ENCODE measurements at regions not wholly inside any gene's neighbourhood (a gene's known extent, or its start where the extent isn't known, plus 50 kb on each side); places are given as distances from the start of the nearest gene placed in this dataset.
"Not testable (repeated sequence)": the region's sequence is repeated elsewhere in the genome, so short reads cannot be mapped to it uniquely, and the experiment has no call there.

GRCh38 chr5:7244208-7244607 lies 151.7 kb upstream of the ADCY2 start:
- H3K4me3 ChIP-seq (ENCODE audit: low read length), result no peak overlapping the region
- no peak for DNase-seq (ENCODE audit: low read depth, low spot score)

GRCh38 chr5:7245121-7245651 lies 150.8 kb upstream of the ADCY2 start:
- DNase-seq (ENCODE audit: low read depth, low spot score), result no peak
- no peak overlapping the region for H3K4me3 ChIP-seq (ENCODE audit: low read length)

GRCh38 chr5:7246287-7246686 lies 149.7 kb upstream of the ADCY2 start:
- DNase-seq (ENCODE audit: low read depth, low spot score), result no peak
- H3K4me3 ChIP-seq (ENCODE audit: low read length), result no peak overlapping the region

DNA sequence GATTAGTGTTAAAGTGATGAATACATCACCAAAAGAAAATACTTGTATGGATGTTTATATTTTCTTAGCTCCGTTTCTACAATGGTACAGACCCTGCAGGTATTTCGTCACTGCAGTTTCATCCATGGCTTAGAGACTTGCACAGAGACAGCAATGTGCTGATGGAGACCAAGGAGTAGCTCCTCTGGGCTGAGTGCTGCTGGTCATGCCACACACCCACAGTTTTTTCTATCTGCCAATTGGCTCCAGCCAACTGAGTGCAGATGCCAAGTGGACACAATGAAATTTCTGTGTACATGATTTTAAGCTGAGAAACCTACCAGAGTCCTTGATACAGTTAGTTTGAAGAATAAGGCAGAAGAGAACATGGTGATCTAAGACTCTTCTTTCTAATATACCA lies 145.9 kb upstream of the ADCY2 start:
- DNase-seq (ENCODE audit: low read depth, low spot score), result no peak
- H3K4me3 ChIP-seq (ENCODE audit: low read length), result no peak overlapping the region

- H3K4me3 ChIP-seq (ENCODE audit: low read length), result no peak overlapping the region
Observed at GRCh38 chr5:7250611-7251010, 145.3 kb upstream of the ADCY2 start.

GRCh38 chr5:7251132-7251531 lies 144.8 kb upstream of the ADCY2 start:
- H3K4me3 ChIP-seq (ENCODE audit: low read length), result no peak overlapping the region
- no peak for DNase-seq (ENCODE audit: low read depth, low spot score)

More at GRCh38 chr5:7250611-7251010, 145.3 kb upstream of the ADCY2 start:
- no peak for DNase-seq (ENCODE audit: low read depth, low spot score)

- peak; percentile 26 for DNase-seq (ENCODE audit: low read depth, low spot score)
- no peak overlapping the region for H3K4me3 ChIP-seq (ENCODE audit: low read length)
Observed at GRCh38 chr5:7261049-7261448, 134.9 kb upstream of the ADCY2 start.

DNA sequence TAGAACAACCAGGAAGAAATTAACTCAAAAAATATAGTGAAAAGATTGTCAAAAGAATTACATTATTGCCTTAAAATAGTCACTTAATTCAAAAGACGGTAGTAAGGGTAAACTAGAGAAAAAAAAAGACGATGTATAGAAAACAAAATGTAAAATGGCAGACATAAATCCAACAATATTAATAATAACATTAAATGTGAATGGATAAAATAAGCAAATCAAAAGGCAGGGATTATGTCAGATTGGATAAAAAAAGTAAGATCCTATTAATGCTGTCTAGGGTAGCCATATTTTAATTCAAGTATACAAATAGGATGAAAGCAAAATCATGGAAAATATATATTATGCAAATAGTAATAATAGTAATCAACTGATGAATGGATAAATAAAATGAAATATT lies 134.0 kb upstream of the ADCY2 start:
- no peak overlapping the region for H3K4me3 ChIP-seq (ENCODE audit: low read length)
- DNase-seq (ENCODE audit: low read depth, low spot score), result no peak

DNA sequence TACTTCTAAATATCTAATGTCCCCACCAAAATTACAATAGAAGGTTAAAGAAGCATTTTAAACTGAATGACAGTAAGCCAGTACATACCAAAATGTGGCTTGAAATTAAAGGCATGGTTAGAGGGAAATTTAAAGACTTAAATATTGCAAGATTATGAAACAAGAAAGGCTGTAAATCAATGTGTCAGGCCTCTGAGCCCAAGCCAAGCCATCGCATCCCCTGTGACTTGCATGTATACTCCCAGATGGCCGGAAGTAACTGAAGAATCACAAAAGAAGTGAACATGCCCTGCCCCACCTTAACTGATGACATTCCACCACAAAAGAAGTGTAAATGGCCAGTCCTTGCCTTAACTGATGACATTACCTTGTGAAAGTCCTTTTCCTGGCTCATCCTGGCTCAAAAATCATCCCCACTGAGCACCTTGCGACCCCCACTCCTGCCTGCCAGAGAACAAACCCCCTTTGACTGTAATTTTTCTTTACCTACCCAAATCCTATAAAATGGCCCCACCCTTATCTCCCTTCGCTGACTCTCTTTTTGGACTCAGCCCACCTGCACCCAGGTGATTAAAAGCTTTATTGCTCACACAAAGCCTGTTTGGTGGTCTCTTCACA lies 132.4 kb upstream of the ADCY2 start:
- not testable (repeated sequence) for H3K4me3 ChIP-seq (ENCODE audit: low read length); DNase-seq (ENCODE audit: low read depth, low spot score)

- DNase-seq (ENCODE audit: low read depth, low spot score), result not testable (repeated sequence)
Observed at GRCh38 chr5:7265776-7266175, 130.2 kb upstream of the ADCY2 start.

DNA sequence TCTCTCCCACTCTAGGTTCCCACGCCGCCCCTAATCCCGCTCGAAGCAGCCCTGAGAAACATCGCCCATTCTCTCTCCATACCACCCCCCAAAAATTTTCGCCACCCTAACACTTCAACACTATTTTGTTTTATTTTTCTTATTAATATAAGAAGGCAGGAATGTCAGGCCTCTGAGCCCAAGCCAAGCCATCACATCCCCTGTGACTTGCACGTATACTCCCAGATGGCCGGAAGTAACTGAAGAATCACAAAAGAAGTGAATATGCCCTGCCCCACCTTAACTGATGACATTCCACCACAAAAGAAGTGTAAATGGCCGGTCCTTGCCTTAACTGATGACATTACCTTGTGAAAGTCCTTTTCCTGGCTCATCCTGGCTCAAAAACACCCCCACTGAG lies 127.2 kb upstream of the ADCY2 start:
- DNase-seq (ENCODE audit: low read depth, low spot score); H3K4me3 ChIP-seq (ENCODE audit: low read length): not testable (repeated sequence)

More at GRCh38 chr5:7265776-7266175, 130.2 kb upstream of the ADCY2 start:
- H3K4me3 ChIP-seq (ENCODE audit: low read length), result not testable (repeated sequence)

GRCh38 chr5:7269591-7270274 lies 126.2 kb upstream of the ADCY2 start:
- H3K4me3 ChIP-seq (ENCODE audit: low read length), result no peak overlapping the region
- no peak for DNase-seq (ENCODE audit: low read depth, low spot score)

DNA sequence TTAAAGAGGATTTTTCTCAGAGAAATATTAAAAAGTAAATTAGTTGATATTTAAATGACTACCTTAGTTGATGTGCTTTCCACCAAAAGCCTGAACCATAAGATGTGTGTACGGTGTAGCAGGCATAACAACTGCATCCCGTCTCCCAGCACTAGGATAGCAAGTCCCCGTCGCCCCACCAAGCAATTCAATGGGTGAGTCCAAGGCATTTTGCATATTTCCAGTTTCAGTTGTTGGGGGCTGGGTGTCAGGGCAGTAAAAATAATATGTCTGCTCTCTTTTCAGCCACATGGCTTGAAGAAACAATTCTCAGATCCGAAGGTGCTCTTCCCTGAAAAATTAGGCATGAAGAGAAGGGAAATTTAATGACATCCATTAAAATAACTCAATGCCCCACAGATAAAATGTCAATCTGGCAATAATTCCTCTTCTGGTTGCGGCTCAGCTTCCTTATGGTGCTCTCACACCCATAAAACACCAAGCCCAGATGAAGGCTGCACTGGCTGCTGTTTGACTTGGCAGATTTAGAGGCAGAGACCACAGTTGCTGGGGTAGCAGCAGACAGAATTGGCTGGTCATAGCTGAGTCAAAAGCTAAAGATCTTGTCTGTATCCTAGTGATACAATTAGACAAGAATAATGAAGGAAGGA lies 124.4 kb upstream of the ADCY2 start:
- no peak overlapping the region for H3K4me3 ChIP-seq (ENCODE audit: low read length)
- DNase-seq (ENCODE audit: low read depth, low spot score), result no peak

GRCh38 chr5:7272408-7272965 lies 123.5 kb upstream of the ADCY2 start:
- DNase-seq (ENCODE audit: low read depth, low spot score), result no peak
- H3K4me3 ChIP-seq (ENCODE audit: low read length), result no peak overlapping the region

DNA sequence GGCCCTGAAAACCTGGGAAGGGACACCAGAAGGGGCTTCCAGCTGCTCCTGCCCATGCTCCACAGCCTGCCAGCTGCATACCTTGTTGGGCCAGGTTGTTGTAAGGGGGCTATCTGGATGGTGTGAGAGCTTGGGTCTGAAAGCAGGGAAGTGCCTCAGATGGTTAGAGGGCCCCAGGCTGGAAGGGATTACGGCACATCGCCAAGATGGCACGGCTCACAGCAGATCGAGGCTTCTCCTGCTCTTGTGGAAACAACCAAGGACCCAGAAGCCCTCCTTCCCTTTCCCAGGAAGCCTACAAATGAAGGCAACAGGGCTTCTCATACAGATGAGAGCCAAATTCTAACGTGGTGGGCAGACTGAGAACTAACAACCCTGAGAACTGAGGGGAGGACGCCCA lies 121.7 kb upstream of the ADCY2 start:
- H3K4me3 ChIP-seq (ENCODE audit: low read length), result no peak overlapping the region
- DNase-seq (ENCODE audit: low read depth, low spot score), result no peak

GRCh38 chr5:7289634-7290033 lies 106.3 kb upstream of the ADCY2 start:
- not testable (repeated sequence) for DNase-seq (ENCODE audit: low read depth, low spot score); H3K4me3 ChIP-seq (ENCODE audit: low read length)

GRCh38 chr5:7297821-7298220 lies 98.1 kb upstream of the ADCY2 start:
- not testable (repeated sequence) for DNase-seq (ENCODE audit: low read depth, low spot score); H3K4me3 ChIP-seq (ENCODE audit: low read length)

GRCh38 chr5:7299731-7300130 lies 96.2 kb upstream of the ADCY2 start:
- DNase-seq (ENCODE audit: low read depth, low spot score); H3K4me3 ChIP-seq (ENCODE audit: low read length): not testable (repeated sequence)

DNA sequence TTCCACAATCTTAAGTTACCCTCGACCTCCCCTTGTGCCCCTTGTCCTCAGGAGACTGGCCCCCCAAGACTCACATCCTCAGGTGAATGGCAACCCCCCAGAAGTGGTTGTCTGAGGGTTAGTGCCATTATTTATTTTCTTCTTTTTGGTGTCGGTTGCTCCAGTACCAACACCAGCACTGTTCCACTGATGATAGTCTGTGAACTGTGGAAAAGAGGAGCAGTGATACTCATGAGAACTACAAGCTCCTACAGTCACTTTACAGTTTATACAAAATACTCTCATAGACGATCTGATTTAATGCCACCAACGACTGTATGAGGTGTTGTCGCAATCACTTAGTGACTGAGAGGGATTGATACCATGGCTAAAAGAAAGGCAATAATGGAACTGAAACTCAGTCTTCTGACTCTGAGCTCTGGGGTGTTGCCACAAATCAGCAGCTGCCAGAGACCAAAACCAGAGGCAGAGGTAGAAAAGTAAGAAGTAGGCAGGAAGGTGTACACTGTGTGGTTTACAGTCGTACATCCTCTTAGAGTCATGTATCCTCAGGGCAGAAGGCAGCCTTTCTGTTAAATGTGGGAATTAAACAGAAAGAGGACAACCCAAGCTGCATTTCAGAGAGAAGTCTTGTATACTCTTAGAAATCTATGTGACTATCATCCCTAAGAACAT lies 90.8 kb upstream of the ADCY2 start:
- DNase-seq (ENCODE audit: low read depth, low spot score); H3K4me3 ChIP-seq (ENCODE audit: low read length): not testable (repeated sequence)

Measured in Jurkat, Clone E6-1 (cell line).